HepG2 (cell line): ENCODE measurements at regions not wholly inside any gene's neighbourhood (a gene's known extent, or its start where the extent isn't known, plus 50 kb on each side); places are given as distances from the start of the nearest gene placed in this dataset.

Experiments
- ATAC-seq: fragments of 200-7000 bp; cut with Tn5 transposase; 3 replicates; pipeline ENCODE4 v1.9.1; 2020; ENCODE audit warnings: mild to moderate bottlenecking, moderate library complexity
- BruUV-seq: library from RNA; stranded (reverse); fragments of 400-500 nt; replicated peaks from 2 replicates; lab custom pipeline; 2021; lab: Mats Ljungman, UMichigan
- CTCF ChIA-PET: fragments of 300-600 bp; formaldehyde crosslinking; extraction: SDS; loops from one replicate; lab custom pipeline; 2021; ENCODE audit warnings: low total read pairs, inconsistent platforms, low intra/inter-chr PET ratio; lab: Yijun Ruan, JAX
- POLR2A ChIA-PET: fragments of 350-600 bp; sonication (Branson Sonifier 250); formaldehyde crosslinking; loops from one replicate; lab custom pipeline; 2020; ENCODE audit warnings: antibody characterized with exemption, inconsistent platforms; lab: Yijun Ruan, JAX
- DNase-seq: peaks from one replicate; pipeline ENCODE4 v3.0.0-alpha.2; 2015; ENCODE audit warnings: low spot score
- FAIRE-seq: peaks from 3 replicates; lab custom pipeline; 2011; peaks lifted over from hg19 to GRCh38; lab: Jason Lieb, UNC
- H2AFZ ChIP-seq: one replicate; pipeline ENCODE4 v1.6.1; 2011; ENCODE audit warnings: low read length, inconsistent platforms
- H3K27ac ChIP-seq: fragments of 300-600 bp; 3 replicates; pipeline ENCODE4 v1.8.0; 2011; ENCODE audit warnings: mixed run types, mild to moderate bottlenecking, mixed read lengths, low read length, inconsistent platforms; ENCODE audit not compliant: insufficient read depth; ENCODE audit errors: extremely low read length
- H3K27me3 ChIP-seq, 2 experiments: fragments of 200-600 bp in 1 of 2; 2 replicates in 1 of 2; 3 replicates in 1 of 2; pipeline versions ENCODE4 v1.6.0 to v1.8.0; 2011; ENCODE audit warnings: low read length in 2 of 2, mild to moderate bottlenecking in 2 of 2, moderate library complexity in 2 of 2, inconsistent platforms in 1 of 2; ENCODE audit not compliant: insufficient read depth in 2 of 2, control insufficient read depth in 1 of 2
- H3K36me3 ChIP-seq, 2 experiments: fragments of 200-600 bp in 1 of 2; replicated peaks in 1 of 2; 2 replicates in 1 of 2; 3 replicates in 1 of 2; pipeline versions ENCODE4 v1.5.1 to v1.8.0; 2011; ENCODE audit warnings: low read length in 2 of 2, inconsistent platforms in 1 of 2; ENCODE audit not compliant: insufficient read depth in 2 of 2, control insufficient read depth in 1 of 2
- H3K4me1 ChIP-seq: 2 replicates; pipeline ENCODE4 v1.5.1; 2012; ENCODE audit warnings: low read length, inconsistent platforms; ENCODE audit not compliant: insufficient read depth
- H3K4me2 ChIP-seq: 2 replicates; pipeline ENCODE4 v1.6.0; 2011; ENCODE audit warnings: low read depth, low read length, inconsistent platforms
- H3K4me3 ChIP-seq, 3 experiments: fragments of 200-600 bp in 1 of 3; sonication (generic), shearing (Covaris generic) in 1 of 3; replicated peaks in 1 of 3; 2 replicates each; pipeline ENCODE4 v1.5.1; 2011 to 2016; ENCODE audit warnings: low read length in 3 of 3, inconsistent platforms in 2 of 3, low read depth in 2 of 3, mild to moderate bottlenecking in 2 of 3, control low read depth in 1 of 3, mixed read lengths in 1 of 3; ENCODE audit not compliant: insufficient read depth in 1 of 3
- H3K79me2 ChIP-seq: one replicate; pipeline ENCODE4 v1.6.1; 2011; ENCODE audit warnings: low read length, inconsistent platforms; ENCODE audit not compliant: insufficient read depth
- H3K9ac ChIP-seq: 2 replicates; pipeline ENCODE4 v1.6.0; 2011; ENCODE audit warnings: mild to moderate bottlenecking, low read depth, low read length, inconsistent platforms; ENCODE audit not compliant: insufficient read depth
- H3K9me3 ChIP-seq: 2 replicates; pipeline ENCODE4 v1.5.1; 2012; ENCODE audit warnings: mild to moderate bottlenecking, low read length
- H4K20me1 ChIP-seq: 2 replicates; pipeline ENCODE4 v1.6.0; 2011; ENCODE audit warnings: inconsistent platforms, mild to moderate bottlenecking, low read length, moderate library complexity; ENCODE audit not compliant: insufficient read depth
- GLI4 ChIP-seq: sonication (generic); formaldehyde crosslinking; IDR thresholded peaks from 2 replicates; pipeline ENCODE4 v1.5.1; 2020; ENCODE audit warnings: missing genetic modification reagents, mild to moderate bottlenecking, moderate library complexity, borderline replicate concordance
- GPBP1L1 ChIP-seq: sonication (generic); formaldehyde crosslinking; IDR thresholded peaks from 2 replicates; pipeline ENCODE4 v1.5.0; 2020; ENCODE audit warnings: mild to moderate bottlenecking, missing genetic modification reagents
- HOXA7 ChIP-seq: sonication (generic); formaldehyde crosslinking; IDR thresholded peaks from 2 replicates; pipeline ENCODE4 v1.8.1; 2022; ENCODE audit warnings: mild to moderate bottlenecking, missing genetic modification reagents, moderate library complexity
- MLXIP ChIP-seq: sonication (generic); formaldehyde crosslinking; IDR thresholded peaks from 2 replicates; pipeline ENCODE4 v1.9.0; 2021; ENCODE audit warnings: missing genetic modification reagents, borderline replicate concordance
- SMARCE1 ChIP-seq: fragments of 450-650 bp; IDR thresholded peaks from 2 replicates; pipeline ENCODE4 v1.6.1; 2017; ENCODE audit warnings: borderline replicate concordance
- ZC3H13 ChIP-seq: sonication (generic); formaldehyde crosslinking; IDR thresholded peaks from 2 replicates; pipeline ENCODE4 v1.8.1; 2023; ENCODE audit warnings: mild to moderate bottlenecking, missing genetic modification reagents, moderate library complexity
- ZC3H4 ChIP-seq: sonication (generic); formaldehyde crosslinking; IDR thresholded peaks from 2 replicates; pipeline ENCODE4 v1.4.0; 2020; ENCODE audit warnings: missing genetic modification reagents, borderline replicate concordance
- ZNF572 ChIP-seq: sonication (generic); formaldehyde crosslinking; IDR thresholded peaks from 2 replicates; pipeline ENCODE4 v1.5.1; 2020; ENCODE audit warnings: mild to moderate bottlenecking, missing genetic modification reagents
- ZNF597 ChIP-seq: sonication (generic); formaldehyde crosslinking; IDR thresholded peaks from 2 replicates; pipeline ENCODE4 v1.5.0; 2020; ENCODE audit warnings: missing genetic modification reagents
- ZNF7 ChIP-seq: IDR thresholded peaks from 2 replicates; pipeline ENCODE4 v1.6.1; 2016; ENCODE audit warnings: missing biosample characterization, missing genetic modification reagents
- ZNF713 ChIP-seq: sonication (generic); formaldehyde crosslinking; IDR thresholded peaks from 2 replicates; pipeline ENCODE4 v1.4.0; 2020; ENCODE audit warnings: mild to moderate bottlenecking, missing genetic modification reagents
- WGBS: methylation state at CpG from one replicate; pipeline ENCODE4 v1.1.6; 2017; ENCODE audit warnings: low lambda C conversion rate; 5-methylcytosine and 5-hydroxymethylcytosine counted together
- in situ Hi-C: cut with HindIII; loops from 2 replicates; pipeline ENCODE4 v1.10.0; 2017; ENCODE audit warnings: low pct_unique_long_range_greater_than_20kb; ENCODE audit not compliant: extremely low pct_ligation_motif_present
- intact Hi-C: fragments of 100-400 bp; cut with micrococcal nuclease; formaldehyde crosslinking; loops from one replicate; pipeline ENCODE4 v1.10.0; 2022; ENCODE audit not compliant: unreplicated experiment
- TF ChIP-seq, protein P1 (sequence below): sonication (generic); formaldehyde crosslinking; IDR thresholded peaks from 2 replicates; pipeline ENCODE4 v1.4.0; 2020; ENCODE audit warnings: missing genetic modification reagents
- TF ChIP-seq, protein P2 (sequence below): sonication (generic); formaldehyde crosslinking; IDR thresholded peaks from 2 replicates; pipeline ENCODE4 v1.4.0; 2020; ENCODE audit warnings: low read depth, mild to moderate bottlenecking, missing genetic modification reagents

DNA sequence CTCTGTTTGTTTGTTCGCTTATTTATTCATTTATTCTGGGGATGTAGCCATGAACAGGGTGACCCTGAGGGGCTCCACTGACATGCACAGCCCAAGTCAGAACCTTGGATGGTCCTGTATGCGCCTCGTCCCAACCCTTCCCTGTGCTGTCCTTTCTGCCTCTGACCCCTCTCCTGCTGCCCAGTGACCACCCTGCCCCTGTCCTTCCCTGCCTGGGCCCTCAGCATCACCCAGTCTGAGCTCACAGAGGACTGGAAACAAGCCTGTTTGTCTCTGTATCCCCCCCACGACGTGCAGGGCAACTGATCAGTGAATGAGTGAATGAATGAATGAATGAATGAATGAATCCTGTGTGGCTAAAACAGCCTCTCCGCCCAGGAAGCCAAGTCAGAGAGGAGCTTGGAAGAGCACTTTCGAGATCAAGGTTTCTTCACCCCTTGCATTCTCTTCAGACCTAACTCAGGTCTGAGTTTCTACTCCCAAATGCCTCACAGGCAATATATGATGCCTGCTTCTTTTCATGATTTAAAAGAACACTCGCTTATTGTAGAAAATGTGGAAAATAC, 157.7 kb downstream of the SMAD6 start:
- 50% methylated on average over 8 of the region's 8 CpGs for WGBS
- H3K79me2 ChIP-seq: no peaks in the 10 kb centered on the region
- H4K20me1 ChIP-seq: no peaks in the 10 kb centered on the region
- no peak for ATAC-seq
- H3K4me2 ChIP-seq: no peak overlapping the region
- ChIA-PET CTCF (no interaction called here), POLR2A (no interaction called here)
- no peaks in the 10 kb centered on the region for H3K4me1 ChIP-seq
- BruUV-seq: no TSS peak
- DNase-seq: no peak
- no peak for FAIRE-seq
- no peak overlapping the region for H3K4me3 ChIP-seq
- H3K36me3 ChIP-seq: no peaks in the 10 kb centered on the region
- H2AFZ ChIP-seq: no peak overlapping the region
- intact Hi-C loops: no loop called here
- peaks cover 2 to 5% of the 10 kb centered on the region in 2 experiments; a peak in 3 of 5 replicates for H3K27me3 ChIP-seq
- no peak overlapping the region for H3K9ac ChIP-seq
- TF ChIP-seq ZC3H4 (CRISPR knock-in tag) (no peak), ZNF597 (CRISPR knock-in tag) (no peak), ZC3H13 (CRISPR knock-in tag) (no peak), MLXIP (no peak), SMARCE1 (no peak), ZNF713 (CRISPR knock-in tag) (no peak), GPBP1L1 (CRISPR knock-in tag) (no peak), ZNF572 (CRISPR knock-in tag) (no peak), GLI4 (CRISPR knock-in tag) (no peak), ZNF7 (no peak), HOXA7 (CRISPR knock-in tag) (no peak)
- TF ChIP-seq, protein P1, sequence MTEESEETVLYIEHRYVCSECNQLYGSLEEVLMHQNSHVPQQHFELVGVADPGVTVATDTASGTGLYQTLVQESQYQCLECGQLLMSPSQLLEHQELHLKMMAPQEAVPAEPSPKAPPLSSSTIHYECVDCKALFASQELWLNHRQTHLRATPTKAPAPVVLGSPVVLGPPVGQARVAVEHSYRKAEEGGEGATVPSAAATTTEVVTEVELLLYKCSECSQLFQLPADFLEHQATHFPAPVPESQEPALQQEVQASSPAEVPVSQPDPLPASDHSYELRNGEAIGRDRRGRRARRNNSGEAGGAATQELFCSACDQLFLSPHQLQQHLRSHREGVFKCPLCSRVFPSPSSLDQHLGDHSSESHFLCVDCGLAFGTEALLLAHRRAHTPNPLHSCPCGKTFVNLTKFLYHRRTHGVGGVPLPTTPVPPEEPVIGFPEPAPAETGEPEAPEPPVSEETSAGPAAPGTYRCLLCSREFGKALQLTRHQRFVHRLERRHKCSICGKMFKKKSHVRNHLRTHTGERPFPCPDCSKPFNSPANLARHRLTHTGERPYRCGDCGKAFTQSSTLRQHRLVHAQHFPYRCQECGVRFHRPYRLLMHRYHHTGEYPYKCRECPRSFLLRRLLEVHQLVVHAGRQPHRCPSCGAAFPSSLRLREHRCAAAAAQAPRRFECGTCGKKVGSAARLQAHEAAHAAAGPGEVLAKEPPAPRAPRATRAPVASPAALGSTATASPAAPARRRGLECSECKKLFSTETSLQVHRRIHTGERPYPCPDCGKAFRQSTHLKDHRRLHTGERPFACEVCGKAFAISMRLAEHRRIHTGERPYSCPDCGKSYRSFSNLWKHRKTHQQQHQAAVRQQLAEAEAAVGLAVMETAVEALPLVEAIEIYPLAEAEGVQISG (CRISPR knock-in tag): no peak
- TF ChIP-seq, protein P2, sequence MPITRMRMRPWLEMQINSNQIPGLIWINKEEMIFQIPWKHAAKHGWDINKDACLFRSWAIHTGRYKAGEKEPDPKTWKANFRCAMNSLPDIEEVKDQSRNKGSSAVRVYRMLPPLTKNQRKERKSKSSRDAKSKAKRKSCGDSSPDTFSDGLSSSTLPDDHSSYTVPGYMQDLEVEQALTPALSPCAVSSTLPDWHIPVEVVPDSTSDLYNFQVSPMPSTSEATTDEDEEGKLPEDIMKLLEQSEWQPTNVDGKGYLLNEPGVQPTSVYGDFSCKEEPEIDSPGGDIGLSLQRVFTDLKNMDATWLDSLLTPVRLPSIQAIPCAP (CRISPR knock-in tag): no peak
- no peak overlapping the region for H3K27ac ChIP-seq
- in situ Hi-C loops: no loop called here
- no peaks in the 10 kb centered on the region for H3K9me3 ChIP-seq
